GM19035 (cell line): ENCODE measurements at regions not wholly inside any gene's neighbourhood (a gene's known extent, or its start where the extent isn't known, plus 50 kb on each side); places are given as distances from the start of the nearest gene placed in this dataset.

ENCODE experiments used
- ATAC-seq: cut with Tn5 transposase; IDR thresholded peaks from one replicate; pipeline ENCODE4 v1.9.1; 2021; ENCODE audit not compliant: unreplicated experiment

- no peak for ATAC-seq
Observed at GRCh38 chr6:71114986-71115385, 158.1 kb upstream of the B3GAT2 start.

DNA sequence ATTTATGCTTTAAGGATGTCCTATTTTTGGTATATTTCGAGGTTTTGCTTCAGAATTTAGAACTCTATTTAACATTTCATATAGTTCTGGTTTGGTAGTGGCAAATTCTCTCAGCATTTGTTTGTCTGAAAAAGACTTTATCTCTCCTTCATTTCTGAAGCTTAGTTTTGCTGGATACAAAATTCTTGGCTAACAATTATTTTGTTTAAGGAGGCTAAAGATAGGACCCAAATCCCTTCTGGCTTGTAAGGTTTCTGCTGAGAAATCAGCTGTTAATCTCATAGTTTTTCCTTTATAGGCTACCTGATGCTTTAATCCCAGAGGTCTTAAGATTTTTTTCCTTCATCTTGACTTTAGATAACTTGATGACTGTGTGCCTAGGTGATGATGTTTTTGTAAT, 162.7 kb upstream of the B3GAT2 start:
- ATAC-seq = no peak

DNA sequence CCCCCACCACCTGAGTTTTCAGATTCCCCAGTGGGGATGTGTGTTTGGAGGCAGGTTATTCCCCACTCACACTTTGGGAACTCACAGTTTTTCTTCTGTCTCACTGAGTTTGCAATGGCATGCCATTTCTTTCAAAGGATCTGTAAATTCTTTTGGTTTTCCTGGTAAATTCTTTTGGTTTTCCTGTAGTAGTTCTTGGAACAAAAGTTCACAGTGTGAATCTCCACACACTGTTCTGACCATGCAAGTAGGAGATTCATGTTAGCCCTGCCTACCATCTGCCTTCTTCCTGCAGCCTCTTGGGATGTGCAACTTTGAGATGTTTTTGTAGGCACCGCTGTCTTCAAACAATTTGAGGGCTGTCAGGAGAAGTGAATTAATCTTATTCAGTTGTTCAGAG, 165.6 kb upstream of the OGFRL1 start:
- no peak for ATAC-seq

GRCh38 chr6:71124340-71124739, 164.3 kb upstream of the OGFRL1 start:
- ATAC-seq = no peak

DNA sequence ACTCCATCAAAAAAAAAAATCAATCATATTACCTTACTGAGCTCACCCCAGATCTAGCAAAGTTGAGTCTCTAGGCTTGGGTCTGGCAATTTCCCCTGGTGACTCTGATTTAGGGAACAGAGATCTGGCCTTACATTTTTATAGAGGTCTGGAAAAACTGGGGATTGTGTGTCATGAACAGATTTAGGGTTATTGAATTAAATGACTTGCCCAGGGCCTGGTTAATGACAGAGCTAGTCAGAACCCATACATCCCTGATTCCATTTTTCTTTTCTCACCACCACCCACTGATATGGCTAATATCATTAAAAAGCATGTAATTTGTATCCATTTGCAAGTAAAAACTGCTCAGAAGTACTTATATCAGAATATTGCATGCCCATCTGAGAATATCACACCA, 163.4 kb upstream of the OGFRL1 start:
- ATAC-seq = no peak

DNA sequence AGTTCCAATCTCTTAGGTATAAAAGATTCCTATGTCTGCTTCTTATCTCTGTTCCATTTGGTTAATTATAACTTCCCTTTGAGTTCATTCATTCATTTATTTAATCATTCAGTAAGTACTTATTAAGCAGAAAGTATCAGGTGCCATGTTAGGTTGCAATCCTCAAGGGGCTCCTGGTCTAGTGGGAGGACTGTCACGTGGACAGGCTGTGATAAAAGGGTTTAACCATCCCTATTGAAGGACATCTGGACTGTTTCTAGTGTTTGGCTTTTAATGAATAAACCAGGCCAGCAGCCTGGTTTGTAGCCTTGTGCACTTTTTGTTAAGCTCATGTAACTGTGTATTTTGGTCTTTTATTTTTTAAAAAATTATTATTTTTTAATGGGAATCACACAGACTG, 162.1 kb upstream of the OGFRL1 start:
- no peak for ATAC-seq

GRCh38 chr6:71127374-71127773, 161.2 kb upstream of the OGFRL1 start:
- no peak for ATAC-seq

- no peak for ATAC-seq
Observed at GRCh38 chr6:71130277-71130676, 158.3 kb upstream of the OGFRL1 start.

GRCh38 chr6:71134929-71135642, 153.5 kb upstream of the OGFRL1 start:
- no peak for ATAC-seq

GRCh38 chr6:71137973-71138372, 150.6 kb upstream of the OGFRL1 start:
- ATAC-seq = no peak

GRCh38 chr6:71138376-71138775, 150.2 kb upstream of the OGFRL1 start:
- ATAC-seq = no peak

DNA sequence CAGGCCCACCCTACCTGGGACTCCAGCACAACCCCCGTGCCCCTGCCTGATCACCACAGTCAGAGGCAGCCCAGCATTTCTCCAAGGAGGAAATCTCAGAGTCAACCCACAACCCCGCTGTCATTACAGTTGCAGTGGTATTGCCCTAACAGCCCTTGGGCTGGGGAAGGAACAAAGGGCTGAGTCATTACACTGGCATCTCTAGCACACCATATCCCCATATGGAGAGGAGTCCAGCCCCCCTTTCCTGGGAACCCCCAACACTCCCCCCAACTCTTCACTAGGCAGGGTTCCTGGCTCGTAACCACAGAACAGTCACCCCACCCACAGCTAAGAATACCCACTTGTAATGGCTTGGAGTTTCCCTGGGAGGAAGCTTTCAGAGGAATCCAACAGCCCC, 149.4 kb upstream of the OGFRL1 start:
- ATAC-seq = no peak

- ATAC-seq = no peak
Observed at GRCh38 chr6:71153755-71154325, 134.8 kb upstream of the OGFRL1 start.

DNA sequence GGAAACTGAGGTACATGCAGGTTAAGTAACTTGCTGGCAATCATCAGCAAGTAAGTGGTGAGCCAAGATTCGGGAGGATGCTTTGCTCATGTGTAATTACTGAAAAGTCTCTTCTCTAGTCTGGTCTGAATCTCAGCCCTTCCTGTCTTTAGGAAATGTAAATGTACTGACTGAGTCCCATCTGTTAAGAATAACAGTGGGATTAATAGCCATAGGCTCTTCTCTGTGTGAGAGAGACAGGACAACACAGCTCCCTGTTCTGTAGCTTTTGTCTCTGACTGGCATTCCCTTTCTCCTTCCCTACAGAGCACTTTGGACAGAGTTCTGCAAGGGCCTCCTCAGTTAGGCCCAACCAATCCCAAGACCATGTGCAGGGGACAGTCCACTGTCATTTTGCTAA, 131.3 kb upstream of the OGFRL1 start:
- no peak for ATAC-seq

GRCh38 chr6:71164890-71165289, 123.7 kb upstream of the OGFRL1 start:
- ATAC-seq = no peak

GRCh38 chr6:71168233-71168765, 120.3 kb upstream of the OGFRL1 start:
- ATAC-seq = no peak

- no peak for ATAC-seq
Observed at GRCh38 chr6:71171497-71172070, 117.0 kb upstream of the OGFRL1 start.

DNA sequence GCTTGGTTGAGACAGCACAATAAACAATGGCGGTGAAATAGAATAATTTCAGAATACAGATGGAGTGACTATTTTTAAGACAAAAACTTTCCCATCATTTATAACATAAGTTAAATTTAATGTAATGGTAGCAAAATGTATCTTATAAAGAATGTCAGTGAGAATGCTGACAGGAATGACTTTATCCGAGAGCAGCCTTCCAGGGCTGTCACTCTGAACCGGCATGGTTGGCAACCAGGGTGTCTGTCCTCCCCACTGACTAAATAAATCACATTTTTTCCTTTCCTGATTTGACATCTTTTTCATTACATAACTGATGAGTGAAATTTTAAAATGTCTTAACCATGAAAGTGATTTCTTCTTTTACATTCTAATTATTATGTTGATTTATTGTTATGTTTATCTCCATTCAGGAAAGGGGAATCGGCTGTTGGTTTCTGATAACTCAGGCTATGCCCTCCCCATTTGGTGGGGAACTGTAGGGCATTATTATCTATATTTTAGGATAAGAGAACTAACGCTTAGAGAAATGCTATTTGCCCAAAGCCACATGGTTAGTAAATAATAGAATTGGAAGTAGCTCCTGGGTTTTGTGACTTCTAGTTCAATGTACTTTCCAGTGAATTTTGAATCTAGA, 109.2 kb upstream of the OGFRL1 start:
- no peak for ATAC-seq

- ATAC-seq = no peak
Observed at GRCh38 chr6:71181565-71181964, 107.0 kb upstream of the OGFRL1 start.

DNA sequence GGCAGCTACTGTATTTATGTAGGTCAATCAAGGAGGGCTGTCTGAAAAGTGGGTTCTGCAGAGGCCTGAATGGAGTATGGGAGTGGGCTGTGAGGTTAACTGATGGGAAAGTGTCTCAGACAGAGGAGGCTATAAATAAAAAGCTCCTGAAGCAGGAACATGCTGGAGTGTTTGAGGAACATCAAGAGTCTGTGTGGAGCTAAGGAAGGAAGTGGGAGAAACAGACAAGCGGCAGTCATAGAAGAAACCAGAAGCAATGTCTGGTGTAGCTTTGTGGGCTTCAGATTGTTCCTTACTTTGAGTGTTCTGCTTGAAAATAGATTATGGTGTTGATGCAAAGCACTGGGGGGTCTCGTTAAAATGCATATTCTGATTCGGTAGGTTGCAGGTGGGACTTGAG, 101.5 kb upstream of the OGFRL1 start:
- ATAC-seq = no peak

DNA sequence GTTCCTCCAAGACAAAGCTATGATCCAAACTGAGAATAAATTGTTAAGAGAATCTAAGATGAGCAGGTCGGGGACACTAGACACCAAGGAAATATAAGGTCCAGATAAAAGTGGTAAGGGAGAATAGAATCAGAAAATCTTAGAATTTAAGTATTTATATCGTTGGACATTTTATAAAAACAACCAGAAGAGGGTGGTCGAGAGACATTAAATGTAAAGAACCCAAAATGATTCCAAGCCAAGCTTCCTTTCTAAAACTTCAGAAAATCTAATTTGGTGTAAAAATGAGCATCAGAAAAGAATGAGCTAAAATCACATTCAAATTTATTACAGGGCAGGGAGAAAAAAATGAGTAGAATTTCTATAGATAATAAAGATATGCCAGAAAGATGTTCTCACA, 97.8 kb upstream of the OGFRL1 start:
- ATAC-seq = no peak

GRCh38 chr6:71194724-71195123, 93.9 kb upstream of the OGFRL1 start:
- no peak for ATAC-seq
